Activated naive CD4-positive, alpha-beta T cell treated with anti-CD3 and anti-CD28 coated beads, Interleukin-2, amount 10 ng/mL, durations not matched to agents 7 days and 5 days (primary cell): ENCODE measurements at regions not wholly inside any gene's neighbourhood (a gene's known extent, or its start where the extent isn't known, plus 50 kb on each side); places are given as distances from the start of the nearest gene placed in this dataset.

Experiments
- CTCF ChIA-PET: fragments of 350-600 bp; sonication (Branson Sonifier 250); formaldehyde crosslinking; loops from one replicate; lab custom pipeline; 2021; ENCODE audit warnings: antibody characterized with exemption; lab: Charles Lee
- DNase-seq: peaks from one replicate; pipeline ENCODE4 v3.0.0-alpha.2; 2020
- H3K27ac Mint-ChIP-seq: one replicate; pipeline ENCODE4 v1.8.0; 2021; ENCODE audit warnings: mild to moderate bottlenecking, moderate library complexity, mixed read lengths
- H3K27me3 Mint-ChIP-seq: one replicate; pipeline ENCODE4 v1.8.0; 2021; ENCODE audit warnings: mild to moderate bottlenecking, mixed read lengths
- H3K36me3 Mint-ChIP-seq: one replicate; pipeline ENCODE4 v1.8.0; 2021; ENCODE audit warnings: mixed read lengths
- H3K4me1 Mint-ChIP-seq: one replicate; pipeline ENCODE4 v1.8.0; 2021; ENCODE audit warnings: mixed read lengths
- H3K4me3 Mint-ChIP-seq: one replicate; pipeline ENCODE4 v1.8.0; 2021; ENCODE audit warnings: mild to moderate bottlenecking, moderate library complexity, mixed read lengths
- H3K9me3 Mint-ChIP-seq: one replicate; pipeline ENCODE4 v1.8.0; 2021; ENCODE audit warnings: mixed read lengths

DNA sequence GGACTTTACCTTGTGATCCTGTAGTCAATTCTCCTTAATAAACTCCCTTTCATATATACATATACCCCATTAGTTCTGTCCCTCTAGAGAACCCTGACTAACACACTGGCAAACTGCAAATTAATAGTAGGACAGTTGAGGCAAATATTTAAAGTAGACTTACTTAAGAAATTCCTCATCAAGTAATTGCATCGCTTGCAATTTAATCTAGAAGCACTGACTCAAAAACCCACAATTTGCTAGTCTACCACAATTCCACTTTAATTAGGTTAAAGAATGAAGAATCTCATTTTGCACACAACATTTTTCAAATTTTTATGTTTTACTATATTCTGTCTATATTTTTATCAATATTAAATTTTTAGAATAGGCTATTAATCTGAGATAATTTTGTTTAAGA lies 188.1 kb downstream of the PLOD2 start:
- no peak overlapping the region for H3K27ac Mint-ChIP-seq
- no peaks in the 10 kb centered on the region for H3K27me3 Mint-ChIP-seq
- CTCF ChIA-PET = no interaction called here
- no peaks in the 10 kb centered on the region for H3K4me1 Mint-ChIP-seq
- H3K9me3 Mint-ChIP-seq = no peaks in the 10 kb centered on the region
- no peaks in the 10 kb centered on the region for H3K36me3 Mint-ChIP-seq
- H3K4me3 Mint-ChIP-seq = no peak overlapping the region
- no peak for DNase-seq

DNA sequence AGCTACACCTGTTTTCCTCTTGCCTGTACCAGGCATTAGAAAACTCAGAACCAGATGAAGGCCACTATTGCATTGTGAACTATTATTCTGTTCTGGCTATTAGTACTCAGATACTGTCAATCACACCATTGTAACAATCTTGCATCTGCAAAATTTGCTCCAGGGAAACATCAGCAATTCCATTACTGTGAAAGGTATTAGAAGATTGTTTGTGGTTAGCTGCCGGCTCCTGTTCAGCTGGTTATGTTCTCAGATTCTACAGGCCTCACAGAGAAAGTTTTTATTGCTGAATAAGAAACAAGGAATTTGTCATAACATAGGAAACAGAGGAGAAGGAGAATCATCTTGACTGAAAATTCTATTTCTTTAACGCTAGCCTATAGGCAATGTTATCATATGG lies 179.9 kb downstream of the PLOD2 start:
- Mint-ChIP-seq H3K27ac (no peak overlapping the region), H3K4me1 (no peaks in the 10 kb centered on the region), H3K27me3 (no peaks in the 10 kb centered on the region), H3K9me3 (peaks cover 8% of the 10 kb centered on the region), H3K36me3 (no peaks in the 10 kb centered on the region), H3K4me3 (no peak overlapping the region)
- CTCF ChIA-PET = no interaction called here
- no peak for DNase-seq

DNA sequence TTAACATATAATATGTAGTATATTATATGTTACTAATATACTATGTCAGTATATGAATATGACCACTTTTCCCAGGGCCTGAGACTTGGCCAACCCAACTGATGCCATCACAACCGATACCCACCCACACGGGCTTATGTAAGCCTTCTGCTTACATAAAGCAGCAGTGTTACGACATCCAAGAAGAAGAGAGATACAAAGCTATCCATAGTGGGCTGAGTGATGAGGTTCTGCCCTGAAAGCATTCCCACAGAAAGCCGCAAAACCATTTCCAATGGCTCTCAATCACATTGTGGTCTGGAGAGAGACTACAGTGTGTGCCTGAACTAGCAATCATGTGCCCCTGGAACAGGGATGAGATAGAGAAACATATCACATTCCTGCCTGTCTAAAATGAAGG lies 177.9 kb downstream of the PLOD2 start:
- Mint-ChIP-seq H3K36me3 (no peaks in the 10 kb centered on the region), H3K4me1 (no peaks in the 10 kb centered on the region), H3K27me3 (no peaks in the 10 kb centered on the region), H3K9me3 (peaks cover 8% of the 10 kb centered on the region), H3K27ac (no peak overlapping the region), H3K4me3 (no peak overlapping the region)
- CTCF ChIA-PET = no interaction called here
- no peak for DNase-seq
